ENCODE measurements at regions not wholly inside any gene's neighbourhood (a gene's known extent, or its start where the extent isn't known, plus 50 kb on each side); places are given as distances from the start of the nearest gene placed in this dataset.
A peak's percentile ranks its signal among the peaks of the same experiment; 100 is the strongest.

GRCh38 chr12:105915997-105916759 lies 222.6 kb downstream of the NUAK1 start:
- Histone ChIP-seq H3K23ac (ENCODE audit: low read length) (no peak overlapping the region), H4K8ac (ENCODE audit: low read depth, low read length) (no peak overlapping the region), H3K27ac (ENCODE audit: low read depth, low read length) (no peak overlapping the region), H3K79me2 (ENCODE audit: control insufficient read depth, insufficient read depth, low read length, poor library complexity) (peaks cover 2% of the 10 kb centered on the region), H3K4ac (ENCODE audit: low read depth, low read length) (no peak overlapping the region), H3K18ac (ENCODE audit: low read length) (no peak overlapping the region), H3K36me3 (ENCODE audit: control insufficient read depth in 1 of 2, insufficient read depth in 2 of 2, low read length in 2 of 2) (no peaks in the 10 kb centered on the region), H2AK5ac (ENCODE audit: low read length) (no peak overlapping the region), H3K14ac (ENCODE audit: low read length) (no peak overlapping the region), H2AFZ (ENCODE audit: insufficient read depth, low read length, poor library complexity) (no peak overlapping the region), H4K12ac (ENCODE audit: low read depth, low read length) (no peak overlapping the region), H2BK12ac (ENCODE audit: low read length) (no peak overlapping the region), H2BK5ac (ENCODE audit: low read depth, low read length, poor library complexity) (no peak overlapping the region), H3K9ac (ENCODE audit: low read length) (no peak overlapping the region), H4K91ac (ENCODE audit: low read depth, low read length) (no peak overlapping the region), H3K4me3 (ENCODE audit: low read depth, low read length) (no peak overlapping the region), H3K9me3 (ENCODE audit: insufficient read depth, low read depth, low read length) (no peaks in the 10 kb centered on the region), H3K27me3 (ENCODE audit: insufficient read depth, low read length) (no peaks in the 10 kb centered on the region), H3K4me1 (ENCODE audit: control insufficient read depth in 1 of 2, insufficient read depth in 2 of 2, low read length in 2 of 2) (peaks cover 0 to 7% of the 10 kb centered on the region in 2 experiments), H3K79me1 (ENCODE audit: low read length) (peaks cover 16% of the 10 kb centered on the region), H3K4me2 (ENCODE audit: low read length) (no peak overlapping the region), H2BK120ac (ENCODE audit: insufficient read depth, low read length, poor library complexity) (no peak overlapping the region)
- peak in 1 of 2 donors; percentile 65 for DNase-seq
- no CpG with 5 or more reads among the region's 3 CpGs for WGBS (ENCODE audit: extremely low coverage, insufficient coverage, insufficient read length)

- H3K9me3 ChIP-seq (ENCODE audit: insufficient read depth, low read depth, low read length): no peaks in the 10 kb centered on the region
- H2BK5ac ChIP-seq (ENCODE audit: low read depth, low read length, poor library complexity): no peak overlapping the region
- peaks cover 2% of the 10 kb centered on the region for H3K79me2 ChIP-seq (ENCODE audit: control insufficient read depth, insufficient read depth, low read length, poor library complexity)
- no peak overlapping the region for H4K91ac ChIP-seq (ENCODE audit: low read depth, low read length)
- H3K27me3 ChIP-seq (ENCODE audit: insufficient read depth, low read length): no peaks in the 10 kb centered on the region
- no peak overlapping the region for H4K8ac ChIP-seq (ENCODE audit: low read depth, low read length)
- H2AK5ac ChIP-seq (ENCODE audit: low read length): no peak overlapping the region
- H2AFZ ChIP-seq (ENCODE audit: insufficient read depth, low read length, poor library complexity): no peak overlapping the region
- H3K4me3 ChIP-seq (ENCODE audit: low read depth, low read length): no peak overlapping the region
- no peak overlapping the region for H3K4me2 ChIP-seq (ENCODE audit: low read length)
- DNase-seq: no peak
- no peak overlapping the region for H3K14ac ChIP-seq (ENCODE audit: low read length)
- peaks cover 19% of the 10 kb centered on the region for H3K79me1 ChIP-seq (ENCODE audit: low read length)
- no peak overlapping the region for H4K12ac ChIP-seq (ENCODE audit: low read depth, low read length)
- no peak overlapping the region for H3K18ac ChIP-seq (ENCODE audit: low read length)
- no peak overlapping the region for H3K9ac ChIP-seq (ENCODE audit: low read length)
- no peak overlapping the region for H3K4ac ChIP-seq (ENCODE audit: low read depth, low read length)
- no peak overlapping the region for H2BK12ac ChIP-seq (ENCODE audit: low read length)
- H3K36me3 ChIP-seq (ENCODE audit: control insufficient read depth in 1 of 2, insufficient read depth in 2 of 2, low read length in 2 of 2): no peaks in the 10 kb centered on the region
- no peak overlapping the region for H2BK120ac ChIP-seq (ENCODE audit: insufficient read depth, low read length, poor library complexity)
- peaks cover 0 to 7% of the 10 kb centered on the region in 2 experiments for H3K4me1 ChIP-seq (ENCODE audit: control insufficient read depth in 1 of 2, insufficient read depth in 2 of 2, low read length in 2 of 2)
- H3K27ac ChIP-seq (ENCODE audit: low read depth, low read length): no peak overlapping the region
- H3K23ac ChIP-seq (ENCODE audit: low read length): no peak overlapping the region
Observed at GRCh38 chr12:105916760-105917039, 222.1 kb downstream of the NUAK1 start.

DNA sequence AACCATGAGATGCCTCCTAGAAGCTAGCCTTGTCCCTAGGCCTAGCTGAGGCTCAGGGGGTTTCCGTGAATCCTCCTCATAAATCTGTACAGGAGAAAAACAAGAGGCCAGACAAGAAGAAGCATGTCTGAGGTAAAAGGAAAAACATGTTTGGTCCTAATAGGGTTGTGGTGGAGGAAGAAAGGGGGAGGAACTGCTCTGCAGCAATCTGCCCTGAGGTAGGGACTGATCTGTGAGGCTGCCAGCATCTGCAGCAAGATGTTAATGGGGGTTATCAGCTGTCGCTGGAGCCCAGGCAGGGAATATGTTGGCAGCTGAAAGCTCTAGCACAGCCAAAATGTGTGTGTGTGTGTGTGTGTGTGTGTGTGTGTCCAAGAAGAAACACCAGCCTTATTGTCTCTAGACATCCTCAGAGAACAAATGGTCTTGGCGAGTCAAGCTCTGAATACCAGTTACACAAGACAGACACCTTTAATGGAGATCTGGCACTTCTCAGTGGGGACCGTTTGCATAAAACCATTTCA lies 218.5 kb downstream of the NUAK1 start:
- Histone ChIP-seq H3K4me3 (ENCODE audit: low read depth, low read length) (no peak overlapping the region), H3K4me2 (ENCODE audit: low read length) (no peak overlapping the region), H4K91ac (ENCODE audit: low read depth, low read length) (peak overlapping the region; percentile 58), H3K9me3 (ENCODE audit: insufficient read depth, low read depth, low read length) (no peaks in the 10 kb centered on the region), H2BK5ac (ENCODE audit: low read depth, low read length, poor library complexity) (peak overlapping the region; percentile 94), H3K36me3 (ENCODE audit: control insufficient read depth in 1 of 2, insufficient read depth in 2 of 2, low read length in 2 of 2) (no peaks in the 10 kb centered on the region), H4K12ac (ENCODE audit: low read depth, low read length) (no peak overlapping the region), H3K4ac (ENCODE audit: low read depth, low read length) (no peak overlapping the region), H3K18ac (ENCODE audit: low read length) (no peak overlapping the region), H3K4me1 (ENCODE audit: control insufficient read depth in 1 of 2, insufficient read depth in 2 of 2, low read length in 2 of 2) (peaks cover 3 to 14% of the 10 kb centered on the region in 2 experiments), H3K27ac (ENCODE audit: low read depth, low read length) (peak overlapping the region; percentile 95), H3K14ac (ENCODE audit: low read length) (peak overlapping the region; percentile 5), H3K79me2 (ENCODE audit: control insufficient read depth, insufficient read depth, low read length, poor library complexity) (peaks cover 5% of the 10 kb centered on the region), H2AFZ (ENCODE audit: insufficient read depth, low read length, poor library complexity) (no peak overlapping the region), H3K79me1 (ENCODE audit: low read length) (peaks cover 31% of the 10 kb centered on the region), H4K8ac (ENCODE audit: low read depth, low read length) (no peak overlapping the region), H2BK120ac (ENCODE audit: insufficient read depth, low read length, poor library complexity) (peak overlapping the region; percentile 96), H3K23ac (ENCODE audit: low read length) (no peak overlapping the region), H2BK12ac (ENCODE audit: low read length) (no peak overlapping the region), H2AK5ac (ENCODE audit: low read length) (no peak overlapping the region), H3K9ac (ENCODE audit: low read length) (no peak overlapping the region), H3K27me3 (ENCODE audit: insufficient read depth, low read length) (no peaks in the 10 kb centered on the region)
- peak; percentile 70 to 72 for DNase-seq
- WGBS (ENCODE audit: extremely low coverage, insufficient coverage, insufficient read length): no CpG with 5 or more reads among the region's 4 CpGs

DNA sequence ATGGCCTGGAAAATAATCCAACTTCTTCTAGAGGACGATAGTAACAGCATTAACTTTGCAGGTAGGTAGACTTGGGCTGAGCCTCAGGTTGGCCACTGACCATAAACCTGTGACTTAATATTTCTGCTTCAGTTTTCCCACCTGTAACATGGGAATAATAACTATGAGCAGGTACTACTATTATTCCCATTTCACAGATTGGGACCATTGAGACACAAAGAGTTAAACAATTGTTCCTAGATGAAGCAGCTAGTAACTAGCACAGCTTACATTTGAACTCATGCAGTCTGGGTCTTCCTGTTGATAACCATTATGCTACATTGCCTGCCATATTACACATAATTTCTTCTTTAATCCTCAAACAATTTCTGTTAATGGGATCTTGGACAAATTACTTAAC lies 217.7 kb downstream of the NUAK1 start:
- Histone ChIP-seq H3K79me1 (ENCODE audit: low read length) (peaks cover 33% of the 10 kb centered on the region), H4K91ac (ENCODE audit: low read depth, low read length) (peak overlapping the region; percentile 99), H3K9ac (ENCODE audit: low read length) (no peak overlapping the region), H3K23ac (ENCODE audit: low read length) (no peak overlapping the region), H2BK5ac (ENCODE audit: low read depth, low read length, poor library complexity) (peak overlapping the region; percentile 98), H2AK5ac (ENCODE audit: low read length) (peak overlapping the region; percentile 82), H3K4ac (ENCODE audit: low read depth, low read length) (peak overlapping the region; percentile 70), H3K14ac (ENCODE audit: low read length) (peak overlapping the region; percentile 92), H3K27me3 (ENCODE audit: insufficient read depth, low read length) (no peaks in the 10 kb centered on the region), H3K4me3 (ENCODE audit: low read depth, low read length) (no peak overlapping the region), H3K9me3 (ENCODE audit: insufficient read depth, low read depth, low read length) (no peaks in the 10 kb centered on the region), H2BK120ac (ENCODE audit: insufficient read depth, low read length, poor library complexity) (peak overlapping the region; percentile 98), H3K79me2 (ENCODE audit: control insufficient read depth, insufficient read depth, low read length, poor library complexity) (peaks cover 5% of the 10 kb centered on the region), H4K12ac (ENCODE audit: low read depth, low read length) (no peak overlapping the region), H3K36me3 (ENCODE audit: control insufficient read depth in 1 of 2, insufficient read depth in 2 of 2, low read length in 2 of 2) (no peaks in the 10 kb centered on the region), H3K4me2 (ENCODE audit: low read length) (no peak overlapping the region), H2BK12ac (ENCODE audit: low read length) (peak overlapping the region; percentile 92), H3K18ac (ENCODE audit: low read length) (no peak overlapping the region), H2AFZ (ENCODE audit: insufficient read depth, low read length, poor library complexity) (no peak overlapping the region), H3K27ac (ENCODE audit: low read depth, low read length) (peak overlapping the region; percentile 95), H3K4me1 (ENCODE audit: control insufficient read depth in 1 of 2, insufficient read depth in 2 of 2, low read length in 2 of 2) (peaks cover 3 to 14% of the 10 kb centered on the region in 2 experiments), H4K8ac (ENCODE audit: low read depth, low read length) (peak overlapping the region; percentile 58)
- no peak for DNase-seq
- WGBS (ENCODE audit: extremely low coverage, insufficient coverage, insufficient read length): no CpG with 5 or more reads among the region's 1 CpG
